NCI-H345 (cell line): ENCODE measurements at regions not wholly inside any gene's neighbourhood (a gene's known extent, or its start where the extent isn't known, plus 50 kb on each side); places are given as distances from the start of the nearest gene placed in this dataset.

Source experiments
- DNase-seq: peaks from one replicate; lab custom pipeline; 2025; lab: John Stamatoyannopoulos, UW

DNA sequence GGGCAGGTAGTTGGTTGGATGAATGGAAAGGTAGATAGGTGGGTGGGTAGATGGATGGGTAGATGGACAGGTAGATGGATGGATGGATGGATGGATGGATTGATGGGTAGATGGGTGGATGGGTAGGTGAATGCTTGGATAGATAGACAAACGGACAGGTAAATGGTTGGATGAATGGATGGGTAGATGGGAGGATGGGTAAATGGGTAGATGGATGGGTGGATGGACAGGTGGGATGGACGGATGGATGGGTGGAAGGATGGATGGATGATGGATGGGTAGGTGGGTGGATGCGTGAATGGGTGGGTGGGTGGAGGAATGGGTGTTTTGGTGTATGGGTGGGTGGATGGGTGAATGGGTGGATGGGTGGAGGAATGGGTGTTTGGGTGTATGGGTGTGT is 50.1 kb upstream of the ASAP2 start:
- DNase-seq, result no peak

GRCh38 chr2:9154061-9154460 is 52.6 kb upstream of the ASAP2 start:
- no peak for DNase-seq

- no peak for DNase-seq
Observed at GRCh38 chr2:9153643-9153980, 53.0 kb upstream of the ASAP2 start.

DNA sequence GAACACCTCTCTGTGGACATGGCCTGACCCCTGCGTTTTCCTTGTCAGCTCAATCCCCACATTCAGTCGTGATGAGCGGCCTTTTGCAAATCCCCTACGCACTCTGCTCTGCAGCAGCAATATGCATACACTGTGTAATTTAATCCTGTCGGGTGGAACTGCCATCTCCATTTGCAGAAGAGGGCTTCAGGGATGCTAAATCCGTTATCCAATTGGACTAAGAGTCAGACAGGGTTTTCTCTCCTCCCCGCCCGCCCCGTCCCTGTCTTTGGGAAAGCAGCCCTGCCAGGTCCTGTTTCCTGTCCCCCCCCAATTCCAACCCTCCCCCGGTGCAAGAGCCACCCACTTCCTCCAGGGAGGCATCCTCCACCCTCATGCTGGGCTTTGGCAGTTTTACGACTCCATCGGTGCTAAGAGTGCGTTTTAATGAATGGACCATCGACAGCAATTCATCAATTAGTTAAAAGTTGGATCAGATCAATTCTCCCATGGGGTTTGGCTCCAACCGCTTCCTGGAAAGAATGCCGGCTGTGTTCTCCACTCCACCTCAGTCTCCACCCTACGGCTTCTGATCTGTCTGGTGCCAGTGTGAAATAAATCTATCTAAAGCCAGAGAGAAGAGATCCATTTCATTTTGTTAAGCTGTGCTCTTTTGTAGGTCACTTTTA is 53.5 kb upstream of the ASAP2 start:
- DNase-seq, result no peak

DNA sequence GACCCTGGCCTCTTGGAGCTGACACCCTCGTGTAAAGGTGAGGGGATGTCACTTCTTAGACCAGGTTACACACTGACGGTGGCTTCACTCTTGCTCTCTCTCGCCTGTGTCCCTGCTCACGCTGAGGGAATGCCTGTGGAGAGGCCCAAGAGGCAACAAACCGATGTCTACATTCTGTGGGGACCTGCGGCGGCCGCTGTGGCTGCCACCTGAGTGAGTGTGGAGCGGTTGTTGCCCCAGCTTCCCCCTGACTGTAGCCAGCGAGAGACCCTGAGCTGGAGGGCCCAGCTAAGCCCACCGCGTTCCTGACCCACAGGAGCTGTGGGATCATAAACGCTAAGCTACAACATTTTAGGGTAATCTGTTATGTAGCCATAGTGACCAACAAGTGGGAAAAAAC is 55.7 kb upstream of the ASAP2 start:
- no peak for DNase-seq

DNA sequence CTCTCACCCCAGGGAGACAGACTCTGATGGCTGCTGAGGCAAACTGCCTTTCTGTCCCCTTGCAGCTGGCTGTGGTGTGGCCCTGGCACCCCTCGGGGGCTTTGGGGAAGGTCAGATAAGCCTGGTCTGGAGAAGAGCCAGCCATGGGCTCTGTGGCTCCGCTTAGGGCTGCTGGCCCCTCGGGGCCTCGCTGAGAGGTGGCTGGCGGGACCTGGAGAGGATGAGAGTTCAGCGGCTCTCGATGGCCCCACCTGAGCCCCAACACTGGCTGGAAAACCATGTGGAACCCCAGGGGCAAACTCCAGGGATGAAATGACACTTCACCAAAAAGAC is 56.1 kb upstream of the ASAP2 start:
- DNase-seq, result no peak

DNA sequence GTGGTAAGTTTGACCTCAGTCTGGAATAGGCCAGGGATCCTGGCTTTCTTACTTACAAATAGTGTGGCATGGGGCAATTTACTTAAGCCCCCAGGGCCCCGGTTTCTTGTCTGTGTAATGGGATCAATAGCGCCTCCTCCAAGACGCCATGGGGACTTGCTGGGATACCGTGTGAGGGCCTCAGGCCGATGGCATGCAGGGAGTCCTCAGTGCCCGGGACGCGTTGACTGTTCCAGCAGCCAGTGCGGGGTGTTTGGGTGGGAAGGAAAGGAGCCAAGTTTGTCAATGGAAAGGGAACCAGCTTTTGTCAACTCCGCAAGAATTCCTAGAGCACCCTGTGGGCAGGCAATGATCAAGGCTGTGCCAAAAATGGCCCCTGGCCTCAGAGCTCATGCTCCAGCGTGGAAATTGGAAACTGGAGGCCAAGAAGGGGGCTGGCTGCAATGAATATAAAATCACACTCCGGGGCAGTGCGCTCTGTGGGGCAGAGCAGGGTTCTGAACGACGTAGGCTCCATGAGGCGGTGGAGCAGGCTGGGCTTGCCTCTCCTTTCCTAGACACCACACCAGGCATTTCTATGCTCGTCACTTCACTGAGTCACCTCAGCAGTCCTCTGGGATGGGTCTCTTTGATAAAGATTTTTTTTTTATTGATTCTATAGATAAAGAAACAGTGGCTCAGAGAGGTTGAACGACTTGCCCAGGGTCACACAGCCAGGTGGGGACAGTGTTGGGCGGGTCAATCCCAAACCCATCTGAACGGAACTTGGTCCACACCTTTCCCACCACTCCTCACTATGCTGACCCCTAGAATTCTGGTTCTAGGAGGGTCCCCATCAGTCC is 56.7 kb upstream of the ASAP2 start:
- DNase-seq, result no peak

DNA sequence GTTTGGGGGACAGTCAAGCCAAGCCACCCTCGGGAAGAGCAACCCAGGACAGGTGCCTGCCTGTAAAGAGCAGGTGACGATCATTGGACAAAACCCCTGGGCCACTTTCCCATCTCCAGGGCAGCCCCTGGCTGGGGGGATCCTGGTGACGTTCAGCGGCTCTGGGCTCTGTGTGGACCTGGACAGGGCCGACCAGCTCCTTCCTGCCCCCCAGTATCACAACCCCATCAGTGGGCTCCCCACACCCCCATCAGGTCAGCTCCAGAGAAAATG is 57.3 kb upstream of the ASAP2 start:
- no peak for DNase-seq

DNA sequence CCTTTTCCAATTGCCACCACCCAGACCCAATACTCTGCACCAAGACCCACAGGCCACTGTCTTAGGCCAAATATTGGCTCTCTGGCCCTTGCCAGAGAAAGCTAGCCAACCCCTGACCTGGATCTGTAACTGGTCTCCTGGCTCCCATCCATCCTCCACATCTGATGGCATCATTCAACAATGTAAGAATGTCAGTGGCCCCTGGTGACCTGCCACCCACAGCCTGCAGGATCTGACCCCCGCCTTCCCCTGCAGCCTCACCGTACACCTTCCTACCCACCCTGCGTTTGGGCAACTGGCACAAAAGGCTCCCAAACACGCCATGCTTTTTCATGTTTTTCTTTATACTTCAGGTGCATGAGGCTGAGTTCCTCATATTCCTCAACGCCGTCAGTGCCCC is 60.0 kb upstream of the ASAP2 start:
- DNase-seq, result no peak

DNA sequence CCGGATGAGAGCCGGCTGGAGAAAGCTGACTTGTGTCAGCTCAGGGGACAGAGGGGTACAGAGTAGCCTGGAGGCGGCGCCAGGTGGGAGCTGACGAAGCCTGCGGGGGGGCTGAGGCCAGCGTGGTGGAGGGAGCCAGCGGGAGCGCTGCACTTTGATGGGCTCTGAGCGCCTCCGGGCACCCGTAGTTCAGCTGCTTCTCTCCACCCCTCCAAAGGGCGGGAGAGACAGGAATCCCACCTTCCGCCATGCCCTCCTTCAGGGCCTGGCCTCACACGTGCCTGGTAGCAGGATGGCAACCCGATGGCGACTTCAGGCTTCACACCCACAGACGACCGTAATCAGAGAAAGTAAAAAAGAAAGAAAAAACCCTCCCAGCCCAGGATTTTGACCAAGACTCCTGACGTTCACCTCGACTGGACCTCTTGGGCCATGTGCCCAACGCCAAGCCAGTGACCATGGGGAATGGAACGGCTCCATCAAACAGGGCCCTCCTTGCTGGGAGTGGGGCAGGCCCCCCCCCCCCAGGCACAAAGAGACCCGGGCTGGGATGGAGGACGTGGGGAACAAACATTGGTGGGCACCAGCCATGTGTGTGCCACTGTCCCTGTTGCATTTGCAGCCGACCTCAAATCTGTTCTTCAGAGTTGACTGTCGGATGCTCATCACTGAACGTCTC is 60.7 kb upstream of the ASAP2 start:
- no peak for DNase-seq

GRCh38 chr2:9145109-9145751 is 61.4 kb upstream of the ASAP2 start:
- DNase-seq, result no peak

GRCh38 chr2:9144617-9145016 is 62.0 kb upstream of the ASAP2 start:
- no peak for DNase-seq

DNA sequence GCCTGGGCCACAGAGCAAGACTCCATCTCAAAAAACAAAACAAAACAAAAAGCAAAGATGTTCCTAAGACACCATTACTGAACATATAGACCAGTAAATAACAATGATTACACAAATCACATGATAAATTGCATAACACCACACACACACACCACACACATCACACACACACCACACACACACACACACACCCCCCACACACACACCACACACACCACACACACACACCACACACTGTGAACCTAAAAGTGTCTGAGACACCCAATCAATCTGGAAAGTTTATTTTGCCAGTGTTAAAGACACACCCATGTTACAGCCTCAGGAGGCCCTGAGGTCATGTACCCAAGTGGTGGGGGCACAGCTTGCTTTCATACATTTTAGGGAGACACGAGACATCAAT is 62.6 kb upstream of the ASAP2 start:
- DNase-seq, result no peak

DNA sequence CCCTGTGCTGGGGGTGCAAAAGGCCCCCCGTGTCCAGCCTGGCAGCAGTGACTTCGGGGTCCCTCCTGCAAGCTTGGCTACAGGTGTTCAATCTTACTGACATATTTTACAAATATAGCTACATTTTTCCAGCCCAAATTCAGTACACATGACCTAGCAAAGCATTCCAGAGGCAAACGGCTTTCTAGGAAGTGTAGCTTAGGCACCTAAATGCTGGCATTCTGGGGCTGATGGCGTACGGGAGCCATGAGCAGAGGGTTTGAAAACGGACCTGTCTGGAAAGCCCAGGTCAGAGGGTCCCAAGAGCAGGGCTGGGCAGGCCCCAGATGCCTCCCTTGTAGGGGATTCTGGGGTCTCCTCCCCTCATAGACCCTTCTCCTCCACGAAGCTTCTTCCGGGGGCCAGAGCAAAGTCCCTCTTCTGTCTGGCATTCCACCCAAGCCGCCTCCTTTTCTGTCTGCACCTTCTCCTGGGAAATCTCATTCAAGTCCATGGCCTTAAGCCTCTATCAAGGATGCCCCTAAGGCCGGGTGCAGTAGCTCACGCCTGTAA is 63.3 kb upstream of the ASAP2 start:
- DNase-seq, result no peak

DNA sequence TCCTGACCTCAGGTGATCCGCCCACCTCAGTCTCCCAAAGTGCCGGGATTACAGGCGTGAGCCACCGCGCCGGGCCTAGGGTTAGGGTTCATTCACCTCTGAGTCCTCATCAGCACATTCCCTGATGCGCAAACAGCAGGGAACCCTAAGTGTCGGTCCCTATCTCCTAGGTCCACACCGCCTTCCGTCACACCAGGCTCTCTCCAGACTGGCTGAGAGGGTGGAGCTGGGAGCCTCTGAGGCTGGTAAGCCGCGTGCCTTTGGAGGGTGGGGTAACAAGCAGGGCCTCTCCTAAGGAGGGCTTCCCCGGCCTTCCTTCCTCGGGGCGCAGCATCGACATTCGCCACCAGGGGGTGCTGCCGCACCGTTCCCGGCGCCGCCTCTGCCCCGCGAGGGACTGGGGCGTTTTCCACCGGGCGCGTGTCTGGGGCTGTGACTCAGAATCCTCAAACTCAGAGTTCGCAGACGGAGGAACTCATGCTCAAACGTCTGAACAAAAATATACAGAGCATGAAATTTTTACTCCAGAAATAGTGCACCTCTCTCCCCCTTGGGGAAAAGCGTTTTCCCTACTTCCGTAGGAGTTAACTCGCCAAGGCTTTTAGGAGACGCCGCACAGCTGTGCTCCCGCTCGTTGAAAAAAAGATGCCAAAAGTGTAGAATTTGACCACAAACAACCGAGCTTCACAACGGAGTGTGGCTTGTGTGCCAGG is 63.9 kb upstream of the ASAP2 start:
- DNase-seq, result peak; percentile 73

GRCh38 chr2:9141706-9142460 is 64.7 kb upstream of the ASAP2 start:
- DNase-seq, result no peak

DNA sequence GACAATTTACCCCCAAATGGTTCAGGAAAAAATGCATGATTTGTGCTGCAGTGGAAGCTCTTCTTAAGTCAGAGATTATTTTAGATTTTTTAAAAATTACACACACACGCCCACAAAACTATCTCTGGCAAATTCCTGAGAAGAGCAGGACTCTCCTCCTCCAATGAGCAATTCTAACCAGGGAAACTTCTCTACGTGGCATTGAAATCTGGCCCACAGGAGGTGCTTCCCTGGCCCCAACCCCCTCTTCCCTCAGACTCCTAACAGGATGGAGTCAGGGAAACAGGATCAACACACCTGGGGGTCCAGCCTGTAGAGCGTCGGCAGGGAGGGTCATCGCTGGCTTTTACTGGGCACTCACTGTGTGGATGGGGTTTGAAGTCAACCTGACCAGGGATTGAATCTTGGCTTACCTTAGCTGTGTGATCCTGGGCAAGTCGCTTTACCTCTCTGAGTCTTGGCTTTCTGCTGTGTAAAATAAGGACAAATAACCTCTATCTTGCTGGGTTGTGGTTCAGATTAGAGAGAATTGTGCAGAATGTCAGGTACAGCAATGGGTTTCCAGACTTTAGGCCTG is 65.4 kb upstream of the ASAP2 start:
- no peak for DNase-seq

- no peak for DNase-seq
Observed at GRCh38 chr2:9140645-9141044, 66.0 kb upstream of the ASAP2 start.

DNA sequence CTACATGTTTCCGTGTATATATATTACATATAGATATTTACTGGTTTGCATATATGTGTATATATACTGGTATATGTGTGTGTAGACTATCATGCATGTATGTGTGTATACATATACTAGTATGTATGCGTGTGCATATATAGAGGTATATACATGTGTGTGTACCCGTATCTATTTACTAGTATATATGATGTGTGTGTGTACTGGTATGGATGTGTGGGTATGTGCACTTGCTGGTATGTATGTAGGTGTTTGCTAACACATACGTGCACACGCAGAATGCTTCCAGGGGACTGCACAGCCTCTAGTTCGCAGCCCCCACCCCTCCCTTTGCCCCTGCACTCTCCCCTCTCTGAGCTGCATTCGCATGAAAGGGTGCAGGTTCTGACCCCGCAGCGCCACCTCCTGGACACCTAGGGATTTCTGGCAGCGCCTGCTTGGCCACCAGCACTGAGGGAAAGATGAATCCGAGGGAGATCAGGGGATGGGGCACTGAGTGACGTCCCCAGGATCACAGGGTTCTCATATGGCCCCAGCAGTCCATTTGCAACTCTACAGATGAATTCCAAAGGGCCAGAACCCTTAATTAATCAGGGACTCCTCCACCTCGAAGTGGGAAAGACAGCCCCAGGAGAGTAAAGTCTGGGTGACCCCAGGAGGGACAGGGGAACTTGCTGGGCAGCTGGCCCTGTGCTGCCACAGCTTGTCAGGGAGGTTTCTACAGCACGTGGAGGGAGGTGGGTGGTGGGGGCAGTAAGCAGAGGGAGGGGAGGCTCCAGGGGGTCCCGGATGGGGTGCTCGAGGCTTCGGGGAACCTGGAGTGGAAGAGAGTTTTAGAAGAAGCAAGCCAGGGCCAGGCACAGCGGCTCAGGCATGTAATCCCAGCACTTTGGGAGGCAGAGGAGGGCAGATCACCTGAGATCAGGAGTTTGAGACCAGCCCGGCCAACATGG is 66.8 kb upstream of the ASAP2 start:
- DNase-seq, result peak; percentile 77
